ENCODE measurements at regions not wholly inside any gene's neighbourhood (a gene's known extent, or its start where the extent isn't known, plus 50 kb on each side); places are given as distances from the start of the nearest gene placed in this dataset.
A peak's percentile ranks its signal among the peaks of the same experiment; 100 is the strongest.

DNA sequence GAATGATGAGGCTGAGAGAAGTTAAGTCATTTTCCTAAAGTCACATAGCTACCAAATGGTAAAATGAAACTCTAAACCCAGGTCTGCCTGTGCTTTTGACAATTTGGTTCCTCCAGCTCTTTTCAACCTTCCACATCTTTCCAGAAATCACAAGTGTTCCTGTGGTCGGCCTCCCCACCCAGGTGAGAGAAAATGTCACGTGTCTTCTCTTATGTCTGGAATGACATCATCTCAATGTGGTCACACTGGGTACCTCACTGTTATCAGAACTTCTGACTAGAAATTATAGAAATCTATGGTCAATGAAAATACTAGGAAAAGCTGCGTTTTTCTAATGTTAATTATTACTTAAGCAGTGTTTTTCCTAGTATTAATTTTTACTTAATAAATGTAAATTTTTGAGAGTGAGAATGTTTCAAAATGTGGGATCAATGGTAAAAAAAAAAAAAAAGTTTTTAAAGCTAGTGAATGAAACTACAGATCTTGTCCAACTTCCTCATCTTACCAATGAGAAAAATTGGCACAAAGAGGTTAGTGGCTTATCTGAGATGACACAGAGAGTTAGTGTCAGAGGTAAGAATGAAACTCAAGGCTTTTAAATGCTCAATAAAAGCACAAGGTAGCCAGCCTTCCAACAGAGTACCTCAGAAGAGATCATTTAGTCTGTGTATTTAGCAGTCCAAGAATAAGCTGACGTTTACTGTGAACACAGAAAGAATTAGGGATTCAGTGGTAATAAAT, 228.7 kb upstream of the NR4A3 start:
- WGBS, 5 donors: 64 to 75% (median 69%) methylated on average over 4 of the region's 4 CpGs
- H3K27me3 ChIP-seq: no peaks in the 10 kb centered on the region
- no peak overlapping the region for H3K27ac ChIP-seq
- DNase-seq: no peak
- TF ChIP-seq EP300 (IDR thresholded peaks at IDR 0.05) (no peak), POLR2A (IDR thresholded peaks at IDR 0.05) (no peak), POLR2AphosphoS5 (IDR thresholded peaks at IDR 0.05) (no peak)
- TF ChIP-seq, protein P1, sequence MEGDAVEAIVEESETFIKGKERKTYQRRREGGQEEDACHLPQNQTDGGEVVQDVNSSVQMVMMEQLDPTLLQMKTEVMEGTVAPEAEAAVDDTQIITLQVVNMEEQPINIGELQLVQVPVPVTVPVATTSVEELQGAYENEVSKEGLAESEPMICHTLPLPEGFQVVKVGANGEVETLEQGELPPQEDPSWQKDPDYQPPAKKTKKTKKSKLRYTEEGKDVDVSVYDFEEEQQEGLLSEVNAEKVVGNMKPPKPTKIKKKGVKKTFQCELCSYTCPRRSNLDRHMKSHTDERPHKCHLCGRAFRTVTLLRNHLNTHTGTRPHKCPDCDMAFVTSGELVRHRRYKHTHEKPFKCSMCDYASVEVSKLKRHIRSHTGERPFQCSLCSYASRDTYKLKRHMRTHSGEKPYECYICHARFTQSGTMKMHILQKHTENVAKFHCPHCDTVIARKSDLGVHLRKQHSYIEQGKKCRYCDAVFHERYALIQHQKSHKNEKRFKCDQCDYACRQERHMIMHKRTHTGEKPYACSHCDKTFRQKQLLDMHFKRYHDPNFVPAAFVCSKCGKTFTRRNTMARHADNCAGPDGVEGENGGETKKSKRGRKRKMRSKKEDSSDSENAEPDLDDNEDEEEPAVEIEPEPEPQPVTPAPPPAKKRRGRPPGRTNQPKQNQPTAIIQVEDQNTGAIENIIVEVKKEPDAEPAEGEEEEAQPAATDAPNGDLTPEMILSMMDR (IDR thresholded peaks at IDR 0.05): no peak
- intact Hi-C loops (cut with DNase I; ENCODE audit: low total_unique reads): no loop called here
- H3K9me3 ChIP-seq: no peaks in the 10 kb centered on the region
- no peaks in the 10 kb centered on the region for H3K4me1 ChIP-seq
- H3K36me3 ChIP-seq: no peaks in the 10 kb centered on the region
- H3K4me3 ChIP-seq: no peak overlapping the region

DNA sequence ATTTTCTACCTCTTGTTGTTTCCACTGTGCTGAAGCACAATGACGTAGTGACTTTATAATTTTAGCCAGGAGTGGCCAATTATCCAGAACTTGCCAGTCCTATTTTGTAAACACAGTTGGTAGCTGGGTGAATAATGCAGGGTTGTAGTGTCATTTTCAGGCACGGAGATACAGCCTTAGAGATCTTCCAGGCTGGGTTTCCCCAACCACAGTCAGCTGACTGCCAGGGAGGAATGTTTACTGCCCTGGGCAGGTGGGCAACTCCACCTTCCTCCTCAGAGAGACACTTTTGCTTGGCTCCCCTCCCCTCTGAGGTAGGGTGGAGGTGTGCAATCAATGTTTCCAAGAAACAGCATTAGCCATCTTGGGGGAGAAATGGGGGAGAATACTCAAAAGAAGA, 228.1 kb upstream of the NR4A3 start:
- H3K9me3 ChIP-seq: no peaks in the 10 kb centered on the region
- WGBS, 5 donors: 49 to 64% (median 55%) methylated on average over 2 of the region's 2 CpGs
- TF ChIP-seq POLR2AphosphoS5 (IDR thresholded peaks at IDR 0.05): no peak
- TF ChIP-seq POLR2A (IDR thresholded peaks at IDR 0.05): no peak
- TF ChIP-seq EP300 (IDR thresholded peaks at IDR 0.05): no peak
- TF ChIP-seq, protein P1 (IDR thresholded peaks at IDR 0.05): no peak
- H3K27ac ChIP-seq: no peak overlapping the region
- intact Hi-C loops (cut with DNase I; ENCODE audit: low total_unique reads): no loop called here
- no peaks in the 10 kb centered on the region for H3K4me1 ChIP-seq
- H3K27me3 ChIP-seq: no peaks in the 10 kb centered on the region
- DNase-seq: peak in 1 of 2 donors; percentile 9
- H3K36me3 ChIP-seq: no peaks in the 10 kb centered on the region
- H3K4me3 ChIP-seq: no peak overlapping the region

DNA sequence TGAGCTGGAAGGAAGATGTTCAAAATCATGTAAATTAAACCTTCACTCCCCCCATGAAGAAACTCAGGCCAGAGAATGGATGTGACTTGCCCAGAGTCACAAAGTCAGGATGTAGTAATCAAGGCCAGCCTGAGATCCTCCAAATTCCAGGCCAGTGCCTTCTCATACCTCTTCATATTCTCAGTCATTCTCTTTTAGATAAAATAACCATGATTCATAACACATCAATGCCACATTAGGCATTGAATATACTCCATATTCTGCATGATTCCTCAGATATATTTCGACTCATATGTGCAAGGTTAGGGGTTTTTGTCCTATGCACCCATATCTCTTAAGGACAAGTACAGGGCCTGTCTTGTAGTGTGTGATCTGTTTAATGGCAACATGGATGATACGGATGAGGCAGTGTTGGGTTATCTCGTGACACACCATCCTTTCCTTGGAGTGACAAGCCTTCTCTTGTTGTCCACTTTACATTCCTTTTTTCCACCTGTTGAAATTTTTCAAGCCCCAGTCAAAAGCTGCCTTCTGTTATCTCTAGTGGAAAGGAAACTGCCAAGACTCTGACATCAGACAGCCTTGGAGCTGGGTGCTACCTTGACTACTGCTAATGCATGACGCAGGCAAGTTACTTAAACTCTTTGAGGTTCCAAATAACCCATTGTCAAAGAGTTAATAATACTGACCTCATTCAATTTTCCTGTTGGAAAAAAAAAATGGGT, 227.5 kb upstream of the NR4A3 start:
- Histone ChIP-seq H3K4me3 (no peak overlapping the region), H3K36me3 (no peaks in the 10 kb centered on the region), H3K27me3 (no peaks in the 10 kb centered on the region), H3K9me3 (no peaks in the 10 kb centered on the region), H3K4me1 (no peaks in the 10 kb centered on the region), H3K27ac (no peak overlapping the region)
- TF ChIP-seq POLR2A (IDR thresholded peaks at IDR 0.05) (no peak), EP300 (IDR thresholded peaks at IDR 0.05) (no peak), POLR2AphosphoS5 (IDR thresholded peaks at IDR 0.05) (no peak)
- TF ChIP-seq, protein P1 (IDR thresholded peaks at IDR 0.05): no peak
- 79 to 93% (median 85%) methylated on average over 4 of the region's 4 CpGs for WGBS, 5 donors
- DNase-seq: no peak
- intact Hi-C loops (cut with DNase I; ENCODE audit: low total_unique reads): no loop called here

DNA sequence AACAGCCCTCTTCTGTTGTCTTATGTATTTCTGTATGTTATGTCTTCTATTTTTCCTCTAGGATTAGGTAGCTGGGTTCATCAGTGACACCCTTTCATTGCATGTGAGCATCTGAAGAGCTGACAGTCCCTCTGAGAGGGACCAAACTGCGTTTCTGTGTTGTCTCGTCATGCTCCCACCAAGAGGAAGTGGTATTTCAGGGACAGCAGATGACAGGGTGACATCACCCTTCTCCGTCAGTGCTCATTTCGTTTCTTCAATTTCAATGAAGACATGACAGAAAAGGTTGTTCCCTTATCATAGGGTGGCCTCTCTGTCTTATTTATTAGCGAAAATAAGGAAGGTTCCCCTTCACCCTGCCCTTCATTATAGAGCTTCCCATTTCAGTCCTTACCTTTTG, 225.9 kb upstream of the NR4A3 start:
- TF ChIP-seq POLR2AphosphoS5 (IDR thresholded peaks at IDR 0.05) (no peak), POLR2A (IDR thresholded peaks at IDR 0.05) (no peak), EP300 (IDR thresholded peaks at IDR 0.05) (no peak)
- TF ChIP-seq, protein P1 (IDR thresholded peaks at IDR 0.05): no peak
- Histone ChIP-seq H3K4me1 (no peaks in the 10 kb centered on the region), H3K4me3 (no peak overlapping the region), H3K27me3 (no peaks in the 10 kb centered on the region), H3K27ac (no peak overlapping the region), H3K9me3 (no peaks in the 10 kb centered on the region), H3K36me3 (no peaks in the 10 kb centered on the region)
- DNase-seq: peak in 1 of 2 donors; percentile 40
- intact Hi-C loops (cut with DNase I; ENCODE audit: low total_unique reads): no loop called here
- 68 to 77% (median 71%) methylated on average over 5 of the region's 5 CpGs for WGBS, 5 donors
